GM12878 (cell line): ENCODE measurements at regions not wholly inside any gene's neighbourhood (a gene's known extent, or its start where the extent isn't known, plus 50 kb on each side); places are given as distances from the start of the nearest gene placed in this dataset.

Experiments
- BRCA1 ChIP-seq: IDR thresholded peaks from 2 replicates; pipeline ENCODE4 v1.6.1; 2011; ENCODE audit warnings: low read depth, low read length, improper control_type of control experiment
- MEF2A ChIP-seq: IDR thresholded peaks from 2 replicates; pipeline ENCODE4 v1.6.1; 2011; ENCODE audit warnings: low read depth, mild to moderate bottlenecking, low read length, moderate library complexity; ENCODE audit not compliant: insufficient read depth
- RCOR1 ChIP-seq: conservative IDR thresholded peaks from 2 replicates; pipeline ENCODE4 v1.6.1; 2012; ENCODE audit warnings: low read depth, low read length, improper control_type of control experiment
- ZNF24 ChIP-seq: fragments of 450-650 bp; IDR thresholded peaks from 2 replicates; pipeline ENCODE4 v1.6.1; 2017; ENCODE audit warnings: antibody characterized with exemption, mild to moderate bottlenecking
- TF ChIP-seq, protein P1 (sequence below), 3 experiments: IDR thresholded peaks in 2 of 3; conservative IDR thresholded peaks in 1 of 3; 2 replicates each; pipeline ENCODE4 v1.5.1; 2011; ENCODE audit warnings: low read depth in 3 of 3, low read length in 3 of 3, mild to moderate bottlenecking in 3 of 3, control low read depth in 2 of 3, moderate library complexity in 2 of 3, inconsistent platforms in 1 of 3, mixed read lengths in 1 of 3; ENCODE audit not compliant: control insufficient read depth in 2 of 3, insufficient read depth in 1 of 3; ENCODE audit errors: extremely low read depth in 1 of 3

DNA sequence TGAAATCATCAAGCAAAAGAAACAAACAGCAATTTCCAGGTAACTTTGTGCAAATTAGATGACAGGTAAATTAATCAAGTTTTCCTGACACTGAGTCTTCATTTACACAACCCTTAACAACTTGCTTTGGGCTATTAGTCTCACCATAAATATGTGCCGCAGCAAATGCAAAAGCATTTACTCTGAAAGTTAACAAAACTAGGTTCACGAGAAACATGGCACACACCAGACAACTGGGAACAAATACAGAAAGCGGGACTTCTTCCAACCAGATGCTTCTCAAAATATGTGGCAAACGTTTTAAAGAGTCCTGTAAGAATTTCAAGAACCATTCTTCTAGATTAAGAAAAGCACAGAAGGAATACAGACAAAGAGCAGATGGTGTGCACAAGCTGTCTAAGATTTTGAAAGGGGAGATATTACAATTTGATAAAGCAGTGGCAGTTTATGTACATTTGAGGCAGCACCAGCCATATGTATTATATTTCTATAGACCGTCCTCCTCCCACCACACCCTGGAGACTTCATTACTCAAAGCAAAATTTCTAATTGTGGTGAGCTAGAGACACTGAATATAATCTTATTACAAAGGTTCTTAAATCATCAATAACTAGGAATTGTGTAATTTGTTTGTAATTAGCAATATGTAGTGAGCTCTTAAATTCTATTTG, 192.5 kb upstream of the ADAMTS3 start:
- TF ChIP-seq BRCA1 (no peak), ZNF24 (no peak), MEF2A (no peak), RCOR1 (no peak)
- TF ChIP-seq, protein P1, sequence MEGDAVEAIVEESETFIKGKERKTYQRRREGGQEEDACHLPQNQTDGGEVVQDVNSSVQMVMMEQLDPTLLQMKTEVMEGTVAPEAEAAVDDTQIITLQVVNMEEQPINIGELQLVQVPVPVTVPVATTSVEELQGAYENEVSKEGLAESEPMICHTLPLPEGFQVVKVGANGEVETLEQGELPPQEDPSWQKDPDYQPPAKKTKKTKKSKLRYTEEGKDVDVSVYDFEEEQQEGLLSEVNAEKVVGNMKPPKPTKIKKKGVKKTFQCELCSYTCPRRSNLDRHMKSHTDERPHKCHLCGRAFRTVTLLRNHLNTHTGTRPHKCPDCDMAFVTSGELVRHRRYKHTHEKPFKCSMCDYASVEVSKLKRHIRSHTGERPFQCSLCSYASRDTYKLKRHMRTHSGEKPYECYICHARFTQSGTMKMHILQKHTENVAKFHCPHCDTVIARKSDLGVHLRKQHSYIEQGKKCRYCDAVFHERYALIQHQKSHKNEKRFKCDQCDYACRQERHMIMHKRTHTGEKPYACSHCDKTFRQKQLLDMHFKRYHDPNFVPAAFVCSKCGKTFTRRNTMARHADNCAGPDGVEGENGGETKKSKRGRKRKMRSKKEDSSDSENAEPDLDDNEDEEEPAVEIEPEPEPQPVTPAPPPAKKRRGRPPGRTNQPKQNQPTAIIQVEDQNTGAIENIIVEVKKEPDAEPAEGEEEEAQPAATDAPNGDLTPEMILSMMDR (IDR thresholded peaks at IDR 0.05 in 2 of 3, conservative IDR thresholded peaks at IDR 0.05 in 1 of 3; ENCODE audit: control insufficient read depth in 2 of 3, extremely low read depth in 1 of 3, insufficient read depth in 1 of 3, low read depth in 3 of 3, low read length in 3 of 3) = no peak
